ENCODE measurements at regions not wholly inside any gene's neighbourhood (a gene's known extent, or its start where the extent isn't known, plus 50 kb on each side); places are given as distances from the start of the nearest gene placed in this dataset.

- in situ Hi-C loops (cut with MboI) (no loop called here), intact Hi-C loops (cut with micrococcal nuclease; ENCODE audit: unreplicated experiment) (no loop called here)
- ChIA-PET RAD21 (ENCODE audit: unreplicated experiment) (no interaction called here), POLR2A (interaction anchor here (0.5 kb wide), 1 partner anchor 296 kb away, joined by 6 read pairs; no protein-coding TSS in a partner anchor), CTCF (no interaction called here), SMC1A (ENCODE audit: uncharacterized antibody, unreplicated experiment) (interaction anchor here (1.0 kb wide), 1 partner anchor 26 kb away, joined by 3 read pairs; no protein-coding TSS in a partner anchor)
- Histone ChIP-seq H3K4me1 (ENCODE audit: control insufficient read depth, insufficient read depth, low read length) (no peaks in the 10 kb centered on the region), H3K27ac (ENCODE audit: control insufficient read depth, insufficient read depth) (no peak overlapping the region), H3K27me3 (replicated peaks in 1 of 2; ENCODE audit: control insufficient read depth in 2 of 2, insufficient read depth in 2 of 2, low read length in 1 of 2) (no peaks in the 10 kb centered on the region), H3K36me3 (ENCODE audit: control insufficient read depth in 2 of 2, insufficient read depth in 2 of 2, low read length in 1 of 2) (no peaks in the 10 kb centered on the region), H2AFZ (ENCODE audit: control insufficient read depth, low read depth, low read length) (no peak overlapping the region), H3K9me3 (replicated peaks; ENCODE audit: control insufficient read depth, insufficient read depth, low read length) (no peaks in the 10 kb centered on the region), H3K79me2 (ENCODE audit: control insufficient read depth, insufficient read depth, low read length) (no peaks in the 10 kb centered on the region), H4K20me1 (ENCODE audit: control insufficient read depth, insufficient read depth) (no peaks in the 10 kb centered on the region), H3K9ac (ENCODE audit: control insufficient read depth, insufficient read depth, low read length) (no peak overlapping the region), H3K4me3 (no peak overlapping the region), H3K4me2 (ENCODE audit: control insufficient read depth, insufficient read depth) (no peak overlapping the region)
- BruUV-seq (replicated peaks): no TSS peak
- ATAC-seq: peak; percentile 61
- no peak for FAIRE-seq
- 3% methylated on average over 3 of the region's 3 CpGs for WGBS (ENCODE audit: insufficient coverage, insufficient replicate concordance, low lambda C conversion rate, missing lambda C conversion rate)
- no peak for DNase-seq (ENCODE audit: low read depth, low spot score)
- TF ChIP-seq EP300 (IDR thresholded peaks at IDR 0.05; ENCODE audit: borderline replicate concordance in 1 of 2, control insufficient read depth in 1 of 2, low read depth in 2 of 2, low read length in 2 of 2) (no peak), USF1 (IDR thresholded peaks at IDR 0.05; ENCODE audit: borderline replicate concordance, extremely low read length, insufficient read depth, low read depth, low read length) (no peak), FOS (IDR thresholded peaks at IDR 0.05; ENCODE audit: borderline replicate concordance, extremely low read depth, insufficient read length) (no peak), SMAD5 (IDR thresholded peaks at IDR 0.05; ENCODE audit: low read depth) (no peak), ZNF207 (IDR thresholded peaks at IDR 0.05; ENCODE audit: borderline replicate concordance) (no peak), POU2F2 (IDR thresholded peaks at IDR 0.05; ENCODE audit: borderline replicate concordance, low read depth, low read length) (no peak)
Measured at GRCh38 chr3:24562895-24563294, 68.2 kb upstream of the THRB start.

- no peak overlapping the region for H3K9ac ChIP-seq (ENCODE audit: control insufficient read depth, insufficient read depth, low read length)
- no peaks in the 10 kb centered on the region for H3K79me2 ChIP-seq (ENCODE audit: control insufficient read depth, insufficient read depth, low read length)
- H3K27me3 ChIP-seq (replicated peaks in 1 of 2; ENCODE audit: control insufficient read depth in 2 of 2, insufficient read depth in 2 of 2, low read length in 1 of 2): no peaks in the 10 kb centered on the region
- no peak overlapping the region for H3K27ac ChIP-seq (ENCODE audit: control insufficient read depth, insufficient read depth)
- no peak for FAIRE-seq
- ChIA-PET SMC1A (ENCODE audit: uncharacterized antibody, unreplicated experiment) (no interaction called here), CTCF (no interaction called here), RAD21 (ENCODE audit: unreplicated experiment) (no interaction called here), POLR2A (no interaction called here)
- intact Hi-C loops (cut with micrococcal nuclease; ENCODE audit: unreplicated experiment): no loop called here
- no peaks in the 10 kb centered on the region for H4K20me1 ChIP-seq (ENCODE audit: control insufficient read depth, insufficient read depth)
- no peak for DNase-seq (ENCODE audit: low read depth, low spot score)
- 5% methylated on average over 1 of the region's 1 CpG for WGBS (ENCODE audit: insufficient coverage, insufficient replicate concordance, low lambda C conversion rate, missing lambda C conversion rate)
- in situ Hi-C loops (cut with MboI): no loop called here
- no peak for ATAC-seq
- no peaks in the 10 kb centered on the region for H3K9me3 ChIP-seq (replicated peaks; ENCODE audit: control insufficient read depth, insufficient read depth, low read length)
- no TSS peak for BruUV-seq (replicated peaks)
- no peak overlapping the region for H3K4me3 ChIP-seq
- no peak overlapping the region for H2AFZ ChIP-seq (ENCODE audit: control insufficient read depth, low read depth, low read length)
- H3K36me3 ChIP-seq (ENCODE audit: control insufficient read depth in 2 of 2, insufficient read depth in 2 of 2, low read length in 1 of 2): no peaks in the 10 kb centered on the region
- H3K4me1 ChIP-seq (ENCODE audit: control insufficient read depth, insufficient read depth, low read length): no peaks in the 10 kb centered on the region
- no peak overlapping the region for H3K4me2 ChIP-seq (ENCODE audit: control insufficient read depth, insufficient read depth)
- TF ChIP-seq EGR1 (IDR thresholded peaks at IDR 0.05; ENCODE audit: borderline replicate concordance in 1 of 2, low read depth in 2 of 2, low read length in 2 of 2): no peak
- TF ChIP-seq FOXM1 (IDR thresholded peaks at IDR 0.05; ENCODE audit: low read depth, low read length): no peak
- TF ChIP-seq ATF7 (IDR thresholded peaks at IDR 0.05; ENCODE audit: low read depth): no peak
- TF ChIP-seq NBN (IDR thresholded peaks at IDR 0.05): no peak
- no peak for TF ChIP-seq RAD51 (IDR thresholded peaks at IDR 0.05)
- TF ChIP-seq HDGF (IDR thresholded peaks at IDR 0.05): no peak
- no peak for TF ChIP-seq CTCF (IDR thresholded peaks at IDR 0.05 in 2 of 3, conservative IDR thresholded peaks at IDR 0.05 in 1 of 3; ENCODE audit: control insufficient read depth in 2 of 3, extremely low read depth in 1 of 3, insufficient read depth in 1 of 3, low read depth in 3 of 3, low read length in 3 of 3)
- no peak for TF ChIP-seq MYB (IDR thresholded peaks at IDR 0.05; ENCODE audit: borderline replicate concordance, low read depth, low read length)
Measured at GRCh38 chr3:24565053-24565452, 70.4 kb upstream of the THRB start.

All from GM12878 (cell line).